ENCODE measurements at regions not wholly inside any gene's neighbourhood (a gene's known extent, or its start where the extent isn't known, plus 50 kb on each side); places are given as distances from the start of the nearest gene placed in this dataset.

- TF ChIP-seq EZH2 (IDR thresholded peaks at IDR 0.05; ENCODE audit: insufficient read depth, poor library complexity, severe bottlenecking) (no peak), EZH2phosphoT487 (IDR thresholded peaks at IDR 0.05; ENCODE audit: insufficient read depth, low read depth) (no peak)
Measured at GRCh38 chr1:95407886-95408291, 173.9 kb downstream of the RWDD3 start.
